Testis (tissue), 2 donors: ENCODE measurements at regions not wholly inside any gene's neighbourhood (a gene's known extent, or its start where the extent isn't known, plus 50 kb on each side); places are given as distances from the start of the nearest gene placed in this dataset.

Experiments used
- CTCF ChIP-seq, 3 experiments: fragments of 450-650 bp in 2 of 3; fragments of 200-600 bp in 1 of 3; sonication (generic) in 1 of 3; IDR thresholded peaks; one replicate each; pipeline ENCODE4 v1.5.1; 2016 to 2019; ENCODE audit warnings: antibody characterized with exemption in 3 of 3, mild to moderate bottlenecking in 2 of 3, moderate library complexity in 1 of 3
- POLR2A ChIP-seq: fragments of 450-650 bp; IDR thresholded peaks from one replicate; pipeline ENCODE4 v1.6.1; 2017; ENCODE audit warnings: antibody characterized with exemption, mild to moderate bottlenecking, moderate library complexity

GRCh38 chr5:103367702-103368101, 109.1 kb downstream of the MACIR start:
- no peak for TF ChIP-seq CTCF (IDR thresholded peaks at IDR 0.05)
- no peak for TF ChIP-seq POLR2A
